Gastroesophageal sphincter (tissue), 4 donors: ENCODE measurements at regions not wholly inside any gene's neighbourhood (a gene's known extent, or its start where the extent isn't known, plus 50 kb on each side); places are given as distances from the start of the nearest gene placed in this dataset.
A peak's percentile ranks its signal among the peaks of the same experiment; 100 is the strongest.

Experiments
- ATAC-seq: fragments of 150-250 bp; one replicate; pipeline ENCODE4 v1.9.1; 2016; ENCODE audit warnings: mild to moderate bottlenecking, moderate library complexity
- H3K27ac ChIP-seq, 4 donors: fragments of 200-600 bp; sonication (generic) in 3 of 4; 1 replicate in 3 of 4; 2 replicates in 1 of 4; pipeline ENCODE4 v1.5.1; 2016 to 2019
- H3K27me3 ChIP-seq: fragments of 200-600 bp; sonication (generic); one replicate; pipeline ENCODE4 v1.5.1; 2019
- H3K36me3 ChIP-seq, 2 donors: fragments of 200-600 bp; sonication (generic); one replicate each; pipeline ENCODE4 v1.5.1; 2019; ENCODE audit warnings: control low read depth in 1 of 2
- H3K4me1 ChIP-seq, 3 donors: fragments of 200-600 bp; sonication (generic); 1 replicate in 2 of 3; 2 replicates in 1 of 3; pipeline ENCODE4 v1.5.1; 2016 to 2019; ENCODE audit warnings: control low read depth in 2 of 3
- H3K4me3 ChIP-seq, 2 donors: fragments of 200-600 bp; sonication (generic); one replicate each; pipeline ENCODE4 v1.5.1; 2019; ENCODE audit warnings: mild to moderate bottlenecking in 1 of 2, moderate library complexity in 1 of 2
- H3K9me3 ChIP-seq, 3 donors: fragments of 200-600 bp; sonication (generic); one replicate each; pipeline ENCODE4 v1.5.1; 2017 to 2019; ENCODE audit warnings: control low read depth in 2 of 3
- CTCF ChIP-seq, 4 experiments: fragments of 200-600 bp in 2 of 4; fragments of 450-650 bp in 2 of 4; sonication (generic) in 1 of 4; IDR thresholded peaks; one replicate each; pipeline ENCODE4 v1.5.1; 2017 to 2019; ENCODE audit warnings: antibody characterized with exemption in 4 of 4, mild to moderate bottlenecking in 2 of 4, moderate library complexity in 2 of 4
- EP300 ChIP-seq: sonication (generic); formaldehyde crosslinking; IDR thresholded peaks from one replicate; pipeline ENCODE4 v1.6.1; 2017; ENCODE audit warnings: antibody characterized with exemption, mild to moderate bottlenecking
- POLR2A ChIP-seq, 2 donors: fragments of 450-650 bp; IDR thresholded peaks; one replicate each; pipeline ENCODE4 v1.6.1; 2017; ENCODE audit warnings: antibody characterized with exemption in 2 of 2, mild to moderate bottlenecking in 2 of 2, moderate library complexity in 1 of 2
- POLR2AphosphoS5 ChIP-seq: sonication (generic); formaldehyde crosslinking; IDR thresholded peaks from one replicate; pipeline ENCODE4 v1.6.1; 2017; ENCODE audit warnings: antibody characterized with exemption
- WGBS, 2 donors: methylation state at CpG; one replicate each; pipeline ENCODE4 v1.1.5; 2018; ENCODE audit warnings: low coverage in 1 of 2; 5-methylcytosine and 5-hydroxymethylcytosine counted together

DNA sequence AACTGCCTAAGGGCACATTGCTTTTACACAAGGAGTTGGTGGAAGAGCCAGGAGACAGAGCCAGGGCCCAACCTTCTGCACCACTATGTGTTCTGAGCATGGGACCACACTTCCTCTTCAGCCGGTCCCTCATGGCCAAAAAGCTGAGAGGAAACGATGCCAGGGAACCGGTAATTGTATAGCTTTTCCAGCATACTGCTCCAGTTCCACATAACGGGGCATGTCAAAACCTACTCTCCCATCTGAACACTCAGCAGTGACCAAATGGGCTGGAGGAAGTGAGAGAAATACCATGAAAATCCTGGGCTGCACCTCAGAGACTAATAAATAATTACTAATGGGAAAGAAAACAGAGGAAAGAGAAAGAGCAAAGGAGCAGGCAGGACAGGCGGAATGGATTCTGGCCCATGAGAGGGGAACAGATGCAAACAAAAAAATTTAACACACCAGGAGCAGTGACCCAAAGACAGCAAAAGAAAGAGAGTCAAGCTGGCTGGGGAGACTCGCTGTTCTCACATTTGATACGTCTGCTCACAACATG, 52.0 kb upstream of the BMP2 start:
- 56% methylated on average over 5 to 7 of the region's 7 CpGs for WGBS, 2 donors
- ATAC-seq: peak; percentile 60

GRCh38 chr20:6714279-6714711, 53.2 kb upstream of the BMP2 start:
- WGBS, 2 donors: 81 to 83% methylated on average over 3 to 5 of the region's 5 CpGs
- H3K36me3 ChIP-seq: no peaks in the 10 kb centered on the region
- ATAC-seq: no peak

More for the DNA sequence above, 52.0 kb upstream of the BMP2 start:
- H3K4me1 ChIP-seq: no peaks in the 10 kb centered on the region
- H3K27ac ChIP-seq: no peak overlapping the region
- peaks cover 3% of the 10 kb centered on the region for H3K27me3 ChIP-seq
- TF ChIP-seq POLR2AphosphoS5 (no peak), EP300 (no peak), CTCF (IDR thresholded peaks at IDR 0.05) (no peak), POLR2A (IDR thresholded peaks at IDR 0.05) (no peak)
- H3K9me3 ChIP-seq: no peaks in the 10 kb centered on the region
- no peaks in the 10 kb centered on the region for H3K36me3 ChIP-seq
- H3K4me3 ChIP-seq: no peak overlapping the region

DNA sequence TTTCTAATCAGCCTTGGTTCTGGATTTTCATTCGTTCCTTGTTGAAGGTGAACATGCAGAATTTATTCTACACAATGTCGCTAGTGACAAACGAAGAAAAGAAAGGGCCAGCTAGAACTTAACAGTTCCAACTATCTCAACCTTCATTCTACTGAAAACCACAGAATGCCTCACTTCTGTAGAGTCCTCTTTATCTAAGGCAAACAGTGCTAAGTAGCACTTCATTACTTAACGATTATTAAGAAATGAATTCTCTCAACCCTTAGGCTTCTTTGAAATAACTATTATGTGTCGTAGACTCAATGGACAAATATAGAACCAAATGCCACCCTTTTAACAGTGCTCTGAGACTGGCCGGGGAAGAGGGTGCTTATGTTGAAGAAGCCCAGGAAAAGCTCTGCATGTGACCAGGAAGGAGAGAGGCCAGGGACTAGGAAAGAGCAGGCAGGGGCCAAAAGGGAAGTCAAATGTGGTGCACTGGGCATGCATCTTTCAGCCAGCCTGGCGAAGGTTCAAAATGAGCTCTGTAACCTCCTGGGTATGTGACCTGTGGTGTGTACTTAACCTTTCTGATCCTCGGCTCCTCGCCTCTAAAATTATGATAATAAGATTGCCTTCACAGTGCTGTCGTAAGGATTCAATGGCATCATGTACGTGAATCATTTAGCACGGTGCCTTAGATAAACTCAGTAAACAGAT, 55.4 kb upstream of the BMP2 start:
- Histone ChIP-seq H3K4me1 (peaks cover 0 to 10% (median 5%) of the 10 kb centered on the region in 3 donors), H3K4me3 (no peak overlapping the region), H3K9me3 (no peaks in the 10 kb centered on the region), H3K27me3 (no peaks in the 10 kb centered on the region), H3K27ac (no peak overlapping the region), H3K36me3 (no peaks in the 10 kb centered on the region)
- ATAC-seq: no peak
- 85 to 87% methylated on average over 11 to 12 of the region's 12 CpGs for WGBS, 2 donors
- no peak for TF ChIP-seq CTCF (IDR thresholded peaks at IDR 0.05)
- no peak for TF ChIP-seq POLR2AphosphoS5
- no peak for TF ChIP-seq POLR2A (IDR thresholded peaks at IDR 0.05)
- no peak for TF ChIP-seq EP300

More at GRCh38 chr20:6714279-6714711, 53.2 kb upstream of the BMP2 start:
- peaks cover 3% of the 10 kb centered on the region for H3K27me3 ChIP-seq
- H3K9me3 ChIP-seq: no peaks in the 10 kb centered on the region
- no peak overlapping the region for H3K4me3 ChIP-seq
- H3K4me1 ChIP-seq: no peaks in the 10 kb centered on the region
- TF ChIP-seq POLR2AphosphoS5 (no peak), POLR2A (IDR thresholded peaks at IDR 0.05) (no peak), EP300 (no peak), CTCF (IDR thresholded peaks at IDR 0.05) (no peak)
- H3K27ac ChIP-seq: no peak overlapping the region

DNA sequence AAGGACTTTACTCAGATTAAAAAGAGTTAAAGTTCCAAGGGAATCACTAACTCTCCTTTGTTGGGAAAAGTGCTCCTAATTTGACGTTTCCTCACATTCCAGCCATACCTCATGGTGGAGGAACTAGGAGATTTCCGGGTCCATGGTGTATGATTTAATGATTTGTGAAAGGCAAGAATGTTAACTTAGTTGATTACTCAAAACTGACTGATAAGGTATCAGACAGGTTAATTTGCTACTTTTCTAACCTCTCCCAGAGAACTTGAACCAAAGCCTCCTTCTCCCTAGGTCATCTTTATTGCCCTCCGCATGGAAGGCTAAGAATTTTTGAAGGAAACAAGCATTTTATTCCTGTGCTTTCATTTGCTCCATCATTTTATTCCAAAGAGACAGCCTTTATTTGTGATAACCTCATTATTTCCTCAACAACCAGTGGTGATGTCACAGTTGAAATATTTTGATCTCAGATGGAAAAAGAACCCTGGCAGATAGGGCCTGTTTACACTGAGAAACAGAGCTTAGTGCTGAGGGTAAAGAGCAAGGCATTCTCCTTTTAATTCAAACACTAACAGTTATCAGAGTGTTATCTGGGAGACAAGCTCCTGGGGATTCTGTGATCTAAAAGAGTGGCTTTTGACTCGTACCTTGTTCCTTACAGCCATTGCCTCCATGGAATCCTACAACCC, 57.4 kb upstream of the BMP2 start:
- Histone ChIP-seq H3K4me3 (no peak overlapping the region), H3K36me3 (no peaks in the 10 kb centered on the region), H3K4me1 (peaks cover 0 to 10% (median 5%) of the 10 kb centered on the region in 3 donors), H3K27me3 (no peaks in the 10 kb centered on the region), H3K9me3 (no peaks in the 10 kb centered on the region), H3K27ac (no peak overlapping the region)
- ATAC-seq: no peak
- 60 to 64% methylated on average over 3 to 4 of the region's 4 CpGs for WGBS, 2 donors
- no peak for TF ChIP-seq EP300
- TF ChIP-seq POLR2A (IDR thresholded peaks at IDR 0.05): no peak
- no peak for TF ChIP-seq POLR2AphosphoS5
- TF ChIP-seq CTCF (IDR thresholded peaks at IDR 0.05): no peak
